ENCODE measurements at regions not wholly inside any gene's neighbourhood (a gene's known extent, or its start where the extent isn't known, plus 50 kb on each side); places are given as distances from the start of the nearest gene placed in this dataset.

DNA sequence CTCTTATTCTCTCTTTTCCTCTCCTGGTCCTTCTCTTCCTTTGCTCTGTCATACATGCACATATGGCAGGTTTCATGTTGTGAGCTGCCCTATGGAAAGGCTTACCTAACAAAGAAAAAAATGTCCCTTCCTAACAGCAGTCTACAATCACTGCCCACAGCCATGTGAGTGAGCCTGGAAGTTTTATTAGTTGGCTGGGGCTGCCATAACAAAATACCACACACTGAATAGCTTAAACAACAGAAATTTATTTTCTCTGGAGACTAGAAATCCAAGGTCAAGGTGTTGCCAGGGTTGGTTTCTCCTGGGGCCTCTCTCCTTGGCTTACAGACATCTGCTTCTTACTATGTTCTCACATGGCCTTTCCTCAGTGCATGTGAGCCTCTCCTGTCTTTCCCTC, 142.1 kb downstream of the TRIB2 start:
- BruUV-seq (replicated peaks): no TSS peak
- Histone ChIP-seq H3K4me3 (no peak overlapping the region), H3K27me3 (ENCODE audit: control insufficient read depth in 2 of 2, insufficient read depth in 2 of 2, low read length in 2 of 2) (no peaks in the 10 kb centered on the region), H3K9me1 (ENCODE audit: control insufficient read depth, insufficient read depth, low read length) (no peaks in the 10 kb centered on the region), H4K20me1 (replicated peaks; ENCODE audit: control insufficient read depth, insufficient read depth, low read length) (no peaks in the 10 kb centered on the region), H3K36me3 (ENCODE audit: control insufficient read depth, insufficient read depth, low read length) (no peaks in the 10 kb centered on the region), H3K9me3 (replicated peaks; ENCODE audit: control insufficient read depth, insufficient read depth, low read depth, low read length) (peaks cover 2% of the 10 kb centered on the region; the same call in 1 of the 2 replicates), H2AFZ (ENCODE audit: low read depth, low read length) (no peak overlapping the region), H3K9ac (ENCODE audit: insufficient read depth in 1 of 2, low read depth in 2 of 2, low read length in 2 of 2) (no peak overlapping the region), H3K27ac (ENCODE audit: extremely low read depth, low read depth, low read length) (no peak overlapping the region), H3K4me2 (ENCODE audit: insufficient read depth, low read length) (no peak overlapping the region), H3K4me1 (replicated peaks in 1 of 2; ENCODE audit: control insufficient read depth in 2 of 2, insufficient read depth in 2 of 2, low read length in 2 of 2) (no peaks in the 10 kb centered on the region), H3K79me2 (ENCODE audit: control insufficient read depth, insufficient read depth, low read length) (no peaks in the 10 kb centered on the region)
- TF ChIP-seq HEY1 (CRISPR knock-in tag; IDR thresholded peaks at IDR 0.05; ENCODE audit: borderline replicate concordance) (no peak), ZKSCAN1 (IDR thresholded peaks at IDR 0.05; ENCODE audit: low read depth, low read length) (no peak), FOXP1 (CRISPR knock-in tag; IDR thresholded peaks at IDR 0.05) (no peak), TRIM28 (IDR thresholded peaks at IDR 0.05) (no peak), PCBP1 (IDR thresholded peaks at IDR 0.05; ENCODE audit: low read depth, low read length, poor library complexity, severe bottlenecking) (no peak), CEBPG (CRISPR knock-in tag; IDR thresholded peaks at IDR 0.05) (no peak), CEBPG (tag; conservative IDR thresholded peaks at IDR 0.05 in 1 of 2, IDR thresholded peaks at IDR 0.05 in 1 of 2) (no peak), ZNF75A (CRISPR knock-in tag; IDR thresholded peaks at IDR 0.05) (no peak), TEAD1 (CRISPR knock-in tag; IDR thresholded peaks at IDR 0.05) (no peak), ZBTB8A (IDR thresholded peaks at IDR 0.05; ENCODE audit: partially characterized antibody) (no peak)
- TF ChIP-seq, protein P1, sequence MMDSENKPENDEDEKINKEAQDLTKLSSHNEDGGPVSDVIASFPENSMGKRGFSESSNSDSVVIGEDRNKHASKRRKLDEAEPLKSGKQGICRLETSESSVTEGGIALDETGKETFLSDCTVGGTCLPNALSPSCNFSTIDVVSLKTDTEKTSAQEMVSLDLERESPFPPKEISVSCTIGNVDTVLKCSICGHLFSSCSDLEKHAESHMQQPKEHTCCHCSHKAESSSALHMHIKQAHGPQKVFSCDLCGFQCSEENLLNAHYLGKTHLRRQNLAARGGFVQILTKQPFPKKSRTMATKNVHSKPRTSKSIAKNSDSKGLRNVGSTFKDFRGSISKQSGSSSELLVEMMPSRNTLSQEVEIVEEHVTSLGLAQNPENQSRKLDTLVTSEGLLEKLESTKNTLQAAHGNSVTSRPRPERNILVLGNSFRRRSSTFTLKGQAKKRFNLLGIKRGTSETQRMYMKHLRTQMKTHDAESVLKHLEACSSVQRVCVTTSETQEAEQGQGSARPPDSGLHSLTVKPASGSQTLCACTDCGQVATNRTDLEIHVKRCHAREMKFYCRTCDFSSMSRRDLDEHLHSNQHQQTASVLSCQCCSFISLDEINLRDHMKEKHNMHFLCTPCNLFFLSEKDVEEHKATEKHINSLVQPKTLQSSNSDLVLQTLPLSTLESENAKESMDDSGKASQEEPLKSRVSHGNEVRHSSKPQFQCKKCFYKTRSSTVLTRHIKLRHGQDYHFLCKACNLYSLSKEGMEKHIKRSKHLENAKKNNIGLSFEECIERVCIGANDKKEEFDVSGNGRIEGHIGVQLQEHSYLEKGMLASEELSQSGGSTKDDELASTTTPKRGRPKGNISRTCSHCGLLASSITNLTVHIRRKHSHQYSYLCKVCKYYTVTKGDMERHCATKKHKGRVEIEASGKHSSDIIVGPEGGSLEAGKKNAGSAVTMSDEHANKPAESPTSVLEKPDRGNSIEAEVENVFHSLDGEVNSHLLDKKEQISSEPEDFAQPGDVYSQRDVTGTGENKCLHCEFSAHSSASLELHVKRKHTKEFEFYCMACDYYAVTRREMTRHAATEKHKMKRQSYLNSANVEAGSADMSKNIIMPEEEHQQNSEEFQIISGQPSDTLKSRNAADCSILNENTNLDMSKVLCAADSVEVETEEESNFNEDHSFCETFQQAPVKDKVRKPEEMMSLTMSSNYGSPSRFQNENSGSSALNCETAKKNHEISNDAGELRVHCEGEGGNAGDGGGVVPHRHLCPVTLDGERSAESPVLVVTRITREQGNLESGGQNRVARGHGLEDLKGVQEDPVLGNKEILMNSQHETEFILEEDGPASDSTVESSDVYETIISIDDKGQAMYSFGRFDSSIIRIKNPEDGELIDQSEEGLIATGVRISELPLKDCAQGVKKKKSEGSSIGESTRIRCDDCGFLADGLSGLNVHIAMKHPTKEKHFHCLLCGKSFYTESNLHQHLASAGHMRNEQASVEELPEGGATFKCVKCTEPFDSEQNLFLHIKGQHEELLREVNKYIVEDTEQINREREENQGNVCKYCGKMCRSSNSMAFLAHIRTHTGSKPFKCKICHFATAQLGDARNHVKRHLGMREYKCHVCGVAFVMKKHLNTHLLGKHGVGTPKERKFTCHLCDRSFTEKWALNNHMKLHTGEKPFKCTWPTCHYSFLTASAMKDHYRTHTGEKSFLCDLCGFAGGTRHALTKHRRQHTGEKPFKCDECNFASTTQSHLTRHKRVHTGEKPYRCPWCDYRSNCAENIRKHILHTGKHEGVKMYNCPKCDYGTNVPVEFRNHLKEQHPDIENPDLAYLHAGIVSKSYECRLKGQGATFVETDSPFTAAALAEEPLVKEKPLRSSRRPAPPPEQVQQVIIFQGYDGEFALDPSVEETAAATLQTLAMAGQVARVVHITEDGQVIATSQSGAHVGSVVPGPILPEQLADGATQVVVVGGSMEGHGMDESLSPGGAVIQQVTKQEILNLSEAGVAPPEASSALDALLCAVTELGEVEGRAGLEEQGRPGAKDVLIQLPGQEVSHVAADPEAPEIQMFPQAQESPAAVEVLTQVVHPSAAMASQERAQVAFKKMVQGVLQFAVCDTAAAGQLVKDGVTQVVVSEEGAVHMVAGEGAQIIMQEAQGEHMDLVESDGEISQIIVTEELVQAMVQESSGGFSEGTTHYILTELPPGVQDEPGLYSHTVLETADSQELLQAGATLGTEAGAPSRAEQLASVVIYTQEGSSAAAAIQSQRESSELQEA (IDR thresholded peaks at IDR 0.05; ENCODE audit: low read depth): no peak
- ChIA-PET POLR2A (interaction anchor here (0.8 kb wide), 1 partner anchor 998 kb away, joined by 4 read pairs; no protein-coding TSS in a partner anchor), CTCF (ENCODE audit: low intra/inter-chr PET ratio) (no interaction called here)
- in situ Hi-C loops (cut with MboI): no loop called here
- intact Hi-C loops (cut with micrococcal nuclease): no loop called here
- ATAC-seq: no peak
- FAIRE-seq: no peak
- no peak for DNase-seq (ENCODE audit: extremely low read depth in 1 of 4, low spot score in 3 of 4)
